ENCODE measurements at regions not wholly inside any gene's neighbourhood (a gene's known extent, or its start where the extent isn't known, plus 50 kb on each side); places are given as distances from the start of the nearest gene placed in this dataset.

DNA sequence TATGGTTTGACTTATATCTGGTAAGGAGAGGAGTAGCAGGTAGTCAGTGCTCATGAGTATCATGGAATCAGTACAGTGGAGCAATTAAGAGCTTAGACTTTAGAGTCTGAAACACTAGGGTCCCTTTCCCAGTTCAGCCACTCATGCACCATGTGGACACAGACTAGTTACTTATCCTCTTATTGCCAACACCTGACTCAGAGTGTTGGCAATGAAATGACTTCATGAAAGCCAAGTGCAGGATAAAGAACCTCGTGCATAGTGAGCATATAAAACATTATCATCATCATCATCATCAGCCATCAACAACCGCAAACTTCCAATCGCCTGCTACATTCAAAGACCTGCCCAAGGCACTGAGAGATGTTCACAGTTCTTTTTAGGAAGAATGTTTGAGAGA is 164.2 kb downstream of the FOXO1 start:
- no peak for TF ChIP-seq CTCF (IDR thresholded peaks at IDR 0.05)

GRCh38 chr13:40503011-40503410 is 163.4 kb downstream of the FOXO1 start:
- no peak for TF ChIP-seq CTCF (IDR thresholded peaks at IDR 0.05)

- no peak for TF ChIP-seq CTCF (IDR thresholded peaks at IDR 0.05)
Measured at GRCh38 chr13:40503966-40504591, 162.4 kb downstream of the FOXO1 start.

DNA sequence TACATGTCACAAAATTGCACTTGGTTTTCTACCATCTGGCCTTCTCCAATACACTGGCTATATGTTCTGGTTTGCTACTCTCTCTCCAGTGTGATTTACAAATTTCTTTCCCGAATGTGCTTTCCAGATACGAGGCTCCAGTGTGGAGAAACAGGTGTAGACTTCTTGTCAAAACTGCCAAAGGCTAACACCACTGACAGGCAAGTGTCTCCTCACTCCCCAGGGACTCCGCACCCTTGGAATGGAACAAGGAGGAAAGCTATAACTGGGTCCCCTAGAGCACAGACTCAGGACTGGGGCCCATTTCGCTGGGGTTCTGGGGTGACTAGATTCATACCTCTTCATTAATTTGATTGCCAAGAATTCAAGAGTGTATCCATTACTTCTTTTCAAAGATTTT is 161.8 kb downstream of the FOXO1 start:
- no peak for TF ChIP-seq CTCF (IDR thresholded peaks at IDR 0.05)

GRCh38 chr13:40505196-40505595 is 161.2 kb downstream of the FOXO1 start:
- no peak for TF ChIP-seq CTCF (IDR thresholded peaks at IDR 0.05)
